ENCODE measurements at regions not wholly inside any gene's neighbourhood (a gene's known extent, or its start where the extent isn't known, plus 50 kb on each side); places are given as distances from the start of the nearest gene placed in this dataset.

- no peak for ATAC-seq (ENCODE audit: low FRiP score)
- DNase-seq (ENCODE audit: low spot score): no peak
- TF ChIP-seq CTCF (IDR thresholded peaks at IDR 0.05): no peak
Observed at GRCh38 chr2:236698016-236698627, 128.5 kb downstream of the ACKR3 start.

DNA sequence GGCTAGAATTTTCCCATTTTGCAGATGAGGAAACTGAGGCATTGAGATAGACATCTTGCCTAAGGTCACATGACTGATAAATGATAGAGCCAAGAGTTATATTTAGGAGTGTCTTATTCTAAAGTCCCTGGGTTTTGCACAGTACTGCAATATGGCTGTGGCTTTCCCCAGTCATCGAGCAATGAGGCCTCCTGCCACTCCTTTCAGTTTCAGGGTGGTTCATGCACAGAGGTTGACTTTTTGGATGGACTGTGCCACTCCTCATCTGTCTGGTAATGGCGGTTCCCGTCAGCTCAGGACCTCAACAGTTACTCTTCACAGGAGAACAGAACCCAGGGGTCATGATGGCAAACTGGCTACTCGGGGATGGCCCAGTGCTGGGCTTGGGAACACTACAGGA, 131.1 kb downstream of the ACKR3 start:
- ATAC-seq (ENCODE audit: low FRiP score) (no peak), DNase-seq (ENCODE audit: low spot score) (no peak)
- TF ChIP-seq CTCF (IDR thresholded peaks at IDR 0.05): no peak

GRCh38 chr2:236702657-236703372, 133.2 kb downstream of the ACKR3 start:
- ATAC-seq (ENCODE audit: low FRiP score) (no peak), DNase-seq (ENCODE audit: low spot score) (no peak)
- TF ChIP-seq CTCF (IDR thresholded peaks at IDR 0.05): no peak

DNA sequence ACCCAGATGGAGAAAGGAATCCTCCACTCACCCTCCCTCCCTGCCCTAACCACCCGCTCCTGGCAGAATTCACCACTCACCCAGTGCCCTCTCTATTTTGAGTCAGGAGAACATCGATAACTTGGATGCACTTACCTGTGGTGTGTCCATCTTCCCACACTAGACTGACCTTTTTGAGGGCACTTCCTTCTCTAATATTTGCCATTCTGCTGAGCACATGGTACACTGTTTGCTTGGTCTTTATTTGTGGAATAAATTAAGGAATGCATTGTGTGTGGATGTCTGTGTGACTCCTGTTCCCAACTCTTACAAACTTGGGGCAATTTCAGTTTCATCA, 133.7 kb downstream of the ACKR3 start:
- no peak for ATAC-seq (ENCODE audit: low FRiP score)

DNA sequence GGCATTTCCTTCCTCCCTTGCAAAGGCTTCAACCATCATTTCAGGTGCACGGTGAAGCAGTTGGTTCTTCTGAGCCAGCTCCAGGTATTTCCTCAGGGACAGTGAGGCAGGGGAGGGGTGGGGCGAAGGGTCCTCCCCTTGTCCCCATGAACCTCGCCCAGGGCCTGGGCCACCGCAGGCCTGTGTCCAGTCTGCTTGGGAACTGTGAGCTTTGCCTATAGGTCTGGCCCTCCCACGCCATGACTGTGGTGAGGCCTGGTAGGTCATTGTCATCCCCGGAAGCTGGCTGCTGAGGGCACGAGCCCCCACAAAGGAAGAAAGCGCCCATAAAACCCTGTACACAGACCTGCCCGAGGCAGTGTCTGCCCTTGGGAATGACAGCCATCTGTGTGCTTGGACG, 134.3 kb downstream of the ACKR3 start:
- no peak for TF ChIP-seq CTCF (IDR thresholded peaks at IDR 0.05)
- DNase-seq (ENCODE audit: low spot score) (no peak), ATAC-seq (ENCODE audit: low FRiP score) (no peak)

More for the DNA sequence above, 133.7 kb downstream of the ACKR3 start:
- TF ChIP-seq CTCF (IDR thresholded peaks at IDR 0.05): no peak
- no peak for DNase-seq (ENCODE audit: low spot score)

- TF ChIP-seq CTCF (IDR thresholded peaks at IDR 0.05): no peak
- ATAC-seq (ENCODE audit: low FRiP score) (no peak), DNase-seq (ENCODE audit: low spot score) (no peak)
Observed at GRCh38 chr2:236704887-236705286, 135.3 kb downstream of the ACKR3 start.
